ENCODE measurements at regions not wholly inside any gene's neighbourhood (a gene's known extent, or its start where the extent isn't known, plus 50 kb on each side); places are given as distances from the start of the nearest gene placed in this dataset.
"Not testable (repeated sequence)": the region's sequence is repeated elsewhere in the genome, so short reads cannot be mapped to it uniquely, and the experiment has no call there.

- DNase-seq = no peak
Measured at GRCh38 chr3:107208796-107209195, 168.4 kb upstream of the CCDC54 start.

GRCh38 chr3:107209302-107209990, 167.8 kb upstream of the CCDC54 start:
- DNase-seq = no peak

GRCh38 chr3:107211608-107212007, 165.6 kb upstream of the CCDC54 start:
- DNase-seq = no peak

GRCh38 chr3:107212618-107213017, 164.6 kb upstream of the CCDC54 start:
- DNase-seq = no peak

DNA sequence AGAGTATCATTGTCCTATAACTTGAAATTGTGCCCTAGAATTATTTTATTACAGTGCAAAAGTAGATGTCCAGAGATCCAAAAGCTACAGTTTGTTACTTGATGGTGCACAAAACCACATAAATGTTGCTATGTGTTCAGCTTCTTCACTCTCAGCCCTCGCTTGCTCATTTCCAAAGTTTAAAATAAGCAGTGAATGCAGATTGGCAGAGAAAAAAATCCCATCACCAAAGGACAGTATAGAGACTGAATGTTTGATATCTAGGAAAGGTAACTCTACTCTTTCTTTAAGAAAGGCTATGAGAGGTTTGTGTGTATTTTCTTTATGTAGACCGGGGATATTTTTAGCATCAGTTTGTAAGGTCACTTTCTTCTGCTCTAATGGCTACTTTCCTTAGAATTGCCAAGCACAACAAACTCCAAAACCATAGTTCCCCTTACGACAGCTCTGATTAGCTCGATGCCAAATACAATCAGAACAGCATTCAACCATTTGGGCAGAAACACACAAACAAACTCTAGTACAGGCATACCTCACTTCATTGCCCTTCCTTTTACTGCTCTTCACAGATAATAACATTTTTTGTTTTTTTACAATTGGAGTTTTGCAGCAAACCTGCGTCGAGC, 164.1 kb upstream of the CCDC54 start:
- DNase-seq = no peak

DNA sequence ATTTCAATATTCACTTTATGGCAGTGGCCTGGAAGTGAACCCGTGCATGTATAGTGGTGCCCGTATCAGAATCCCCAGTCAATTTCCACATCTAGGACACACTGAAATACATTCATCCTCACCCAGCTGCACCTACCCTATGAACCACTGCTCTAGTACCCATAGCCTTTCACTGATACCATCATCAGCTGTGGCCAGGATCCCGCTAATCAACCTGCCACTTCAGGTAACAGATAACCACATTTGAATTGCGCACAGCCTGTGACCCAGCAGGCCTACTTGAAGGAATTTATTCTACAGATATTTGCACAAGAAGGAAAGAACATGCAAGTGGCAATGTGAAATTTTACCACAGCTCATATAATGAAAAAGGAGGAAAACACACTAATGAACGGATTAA, 161.0 kb upstream of the CCDC54 start:
- no peak for DNase-seq

DNA sequence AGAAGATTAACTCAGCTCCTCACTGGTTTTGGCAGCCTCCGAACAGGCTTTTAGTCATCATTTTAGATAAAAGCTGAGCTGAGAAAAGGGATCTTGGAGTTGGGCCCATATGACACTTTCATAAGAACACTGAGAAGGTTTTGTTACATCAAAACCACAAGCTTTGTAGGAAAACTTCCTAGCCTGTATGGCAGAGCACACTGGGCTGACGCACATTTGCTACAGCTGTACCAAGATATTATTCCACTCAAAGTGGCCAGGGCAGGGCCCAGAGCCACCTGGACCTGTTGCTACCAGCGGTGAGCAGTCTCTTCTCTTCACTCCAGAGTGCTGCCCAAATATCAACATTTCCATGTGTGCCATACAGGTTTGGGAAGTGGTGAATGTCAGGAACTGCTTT, 160.5 kb upstream of the CCDC54 start:
- no peak for DNase-seq

DNA sequence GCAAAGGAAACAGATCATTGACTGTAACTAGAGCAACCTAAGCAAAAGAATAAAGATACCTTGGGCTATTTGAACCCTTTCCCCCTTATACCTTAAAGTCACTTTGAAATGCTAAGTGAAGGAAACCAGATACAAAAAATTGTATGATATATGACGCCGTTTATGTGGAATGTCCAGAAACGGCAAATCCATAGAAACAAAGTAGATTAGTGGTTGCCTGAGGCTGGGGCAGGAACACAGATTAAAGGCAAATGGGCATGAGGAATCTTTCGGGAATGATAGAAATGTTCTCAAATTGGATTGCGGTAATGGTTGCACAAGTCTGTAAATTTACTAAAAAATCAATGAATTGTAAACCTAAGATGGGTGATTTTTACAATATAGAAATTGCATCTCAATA, 160.1 kb upstream of the CCDC54 start:
- no peak for DNase-seq

DNA sequence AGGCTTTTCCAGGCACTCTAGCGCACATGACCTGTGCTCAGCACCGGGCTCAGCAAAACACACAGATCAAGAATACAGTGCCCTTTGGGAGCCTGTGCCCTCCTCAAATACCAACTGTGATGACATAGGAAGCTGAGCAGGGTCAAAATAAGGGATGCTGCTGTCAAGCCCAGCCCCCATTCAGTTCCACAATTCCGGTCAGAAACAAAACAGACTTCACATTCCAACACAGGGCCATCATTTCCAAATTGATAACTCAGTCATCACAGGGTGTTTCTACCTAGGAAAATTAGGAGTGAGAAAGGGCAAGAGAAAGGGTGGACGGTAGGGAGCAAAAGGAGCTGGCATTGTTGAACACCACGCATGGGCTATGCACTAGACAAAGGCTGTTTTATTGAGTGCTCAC, 158.4 kb upstream of the CCDC54 start:
- no peak for DNase-seq

GRCh38 chr3:107220538-107220937, 156.7 kb upstream of the CCDC54 start:
- no peak for DNase-seq

DNA sequence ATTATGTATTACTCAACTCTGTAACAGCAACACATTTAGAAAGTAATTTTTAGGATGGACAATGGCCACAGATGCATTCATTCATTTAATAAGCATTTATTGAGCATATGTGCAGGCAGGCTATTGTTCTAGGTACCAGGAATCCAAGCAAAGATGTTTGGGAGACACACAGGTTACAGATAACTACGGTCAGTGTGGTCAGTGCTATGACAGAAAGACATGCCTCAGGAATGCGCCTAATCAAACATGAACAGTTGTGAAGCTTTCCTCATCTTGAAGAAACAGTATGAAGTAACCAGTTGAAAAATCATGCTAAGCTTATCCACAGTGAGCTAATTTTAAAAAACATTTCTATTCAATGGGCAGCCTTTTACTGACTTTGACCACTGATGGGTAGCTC, 155.4 kb upstream of the CCDC54 start:
- DNase-seq = no peak

DNA sequence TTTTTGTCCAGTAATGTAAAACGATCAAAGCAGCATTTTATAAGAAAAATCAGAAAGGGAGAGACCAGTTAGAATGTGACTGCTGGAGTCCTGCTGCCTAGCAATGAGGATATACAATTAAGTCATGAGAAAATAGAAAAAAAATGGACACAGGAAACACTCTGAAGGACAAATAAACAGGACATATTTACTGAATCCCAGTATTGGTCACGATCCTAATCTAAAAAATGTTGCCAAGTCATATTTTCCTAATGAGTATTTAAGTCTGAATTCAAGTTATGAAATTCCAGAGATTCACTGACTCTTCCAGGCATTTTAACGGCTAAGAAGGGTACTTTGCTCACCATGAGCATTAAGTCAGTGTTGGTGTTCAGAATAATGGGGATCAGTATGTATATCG, 154.3 kb upstream of the CCDC54 start:
- DNase-seq = no peak

- no peak for DNase-seq
Measured at GRCh38 chr3:107224026-107224596, 153.1 kb upstream of the CCDC54 start.

- DNase-seq = no peak
Measured at GRCh38 chr3:107227091-107227490, 150.1 kb upstream of the CCDC54 start.

GRCh38 chr3:107233877-107234276, 143.4 kb upstream of the CCDC54 start:
- DNase-seq = not testable (repeated sequence)

DNA sequence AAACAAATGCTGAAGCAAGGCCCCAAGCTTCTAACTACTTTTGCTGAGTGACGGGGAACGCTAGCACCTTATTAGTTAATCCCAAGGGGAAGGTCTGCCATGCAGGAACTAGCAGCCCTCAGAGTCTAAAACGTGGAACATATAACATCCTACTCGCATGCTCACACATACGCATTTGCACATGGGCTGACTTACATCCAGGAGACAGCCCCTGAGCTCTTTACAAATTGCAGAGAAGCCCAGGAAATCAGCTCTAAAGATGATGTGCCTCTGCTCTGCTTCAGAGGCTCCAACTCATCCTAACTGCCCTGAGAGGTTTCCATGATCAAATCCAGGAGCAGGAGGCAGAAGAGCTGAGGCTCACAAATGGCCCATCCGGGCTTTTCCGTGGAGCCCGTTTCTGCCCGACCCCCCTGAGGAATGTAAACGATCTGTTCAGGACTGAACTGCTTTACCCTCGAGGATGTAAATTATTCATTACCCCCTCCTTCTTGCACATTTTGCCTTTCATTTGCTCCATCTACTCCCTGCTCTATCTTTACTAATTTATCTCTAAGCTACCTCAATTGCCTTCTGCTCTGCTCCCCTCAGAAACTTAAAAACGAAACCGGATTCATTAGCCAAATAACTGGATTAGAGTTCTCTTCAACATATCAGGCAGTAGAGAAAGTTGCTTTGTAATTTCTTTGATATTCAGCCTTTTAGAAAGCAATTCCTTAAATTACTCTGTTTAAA, 141.9 kb upstream of the CCDC54 start:
- no peak for DNase-seq

- DNase-seq = peak; percentile 11
Measured at GRCh38 chr3:107235928-107236315, 141.3 kb upstream of the CCDC54 start.

- no peak for DNase-seq
Measured at GRCh38 chr3:107236655-107237337, 140.4 kb upstream of the CCDC54 start.

DNA sequence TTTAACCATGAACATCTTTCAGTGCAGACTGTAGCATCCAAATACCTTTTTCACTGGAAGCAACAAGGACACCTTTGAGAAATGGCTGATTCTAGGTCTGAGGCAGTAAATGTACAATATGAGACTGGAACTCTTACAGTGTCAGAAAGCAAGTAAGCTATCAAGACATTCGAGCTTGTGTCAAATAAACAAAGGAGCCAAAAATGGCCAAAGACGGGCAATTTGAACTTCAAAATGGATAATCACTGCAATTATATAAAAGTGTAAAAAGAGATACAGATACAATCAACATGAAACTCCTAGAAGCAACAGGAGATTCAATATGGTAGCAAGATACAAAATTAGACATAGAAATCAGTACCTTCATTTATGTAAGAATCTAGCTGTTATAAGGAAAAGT, 138.5 kb upstream of the CCDC54 start:
- no peak for DNase-seq

DNA sequence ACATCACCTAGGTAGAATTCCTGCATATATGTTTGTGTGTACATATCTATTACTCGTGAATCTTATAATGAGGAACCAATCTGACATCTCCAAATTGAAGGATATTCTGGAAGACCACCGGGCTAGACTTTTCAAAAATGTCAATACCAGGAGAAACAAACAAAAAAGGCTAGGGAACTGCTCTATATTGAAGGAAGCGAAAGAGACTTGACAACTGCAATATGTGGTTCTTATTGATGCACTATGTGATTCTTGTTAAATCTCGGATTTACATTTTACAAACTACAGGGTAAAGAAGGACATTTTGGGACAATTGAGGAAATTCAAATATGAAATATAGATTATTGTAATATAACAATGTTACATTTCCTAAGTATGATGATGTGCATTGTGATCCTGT, 137.5 kb upstream of the CCDC54 start:
- DNase-seq = no peak

DNA sequence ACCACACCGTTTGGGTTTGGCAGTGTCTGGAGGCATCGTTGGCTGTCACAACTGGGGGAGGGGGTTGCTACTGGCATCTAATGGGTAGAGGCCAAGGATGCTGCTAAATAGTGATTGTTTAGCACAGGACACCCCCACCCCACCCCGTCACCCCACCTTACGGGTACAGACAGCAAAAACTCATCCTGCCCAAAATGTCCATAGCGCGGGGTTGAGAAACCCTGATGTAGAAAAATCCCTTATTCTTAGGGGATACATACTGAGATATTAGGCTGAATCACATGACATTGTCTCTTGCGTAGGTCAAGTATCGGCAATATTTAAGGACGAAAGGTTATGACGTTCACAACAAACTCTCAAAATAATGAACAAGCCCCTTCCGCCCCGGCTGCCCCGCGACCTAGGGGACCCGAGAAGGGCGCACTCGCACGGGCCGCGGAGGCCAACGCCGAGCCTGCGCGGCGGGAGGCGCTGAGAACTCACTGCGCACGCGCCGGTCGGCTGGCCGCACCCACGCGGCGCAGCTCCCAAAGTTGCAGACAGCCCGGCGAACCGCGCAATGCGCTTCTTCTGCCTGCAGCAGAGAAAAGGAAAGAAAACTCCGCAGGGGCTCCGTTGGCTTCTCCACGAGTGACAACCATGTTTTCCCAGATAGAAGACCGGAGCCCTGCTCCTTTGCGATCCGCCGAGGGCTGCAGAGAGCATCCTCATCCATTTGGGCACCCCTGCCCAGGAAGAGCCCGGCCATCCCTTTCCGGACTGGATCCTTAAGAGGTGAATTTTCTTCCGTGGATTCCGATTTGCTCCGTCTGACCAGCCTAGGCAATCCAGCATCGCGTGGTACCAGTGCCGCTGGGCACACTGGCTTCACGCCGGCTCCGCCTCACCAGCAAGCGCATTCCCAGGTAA, 136.8 kb upstream of the CCDC54 start:
- DNase-seq = peak; percentile 64

DNA sequence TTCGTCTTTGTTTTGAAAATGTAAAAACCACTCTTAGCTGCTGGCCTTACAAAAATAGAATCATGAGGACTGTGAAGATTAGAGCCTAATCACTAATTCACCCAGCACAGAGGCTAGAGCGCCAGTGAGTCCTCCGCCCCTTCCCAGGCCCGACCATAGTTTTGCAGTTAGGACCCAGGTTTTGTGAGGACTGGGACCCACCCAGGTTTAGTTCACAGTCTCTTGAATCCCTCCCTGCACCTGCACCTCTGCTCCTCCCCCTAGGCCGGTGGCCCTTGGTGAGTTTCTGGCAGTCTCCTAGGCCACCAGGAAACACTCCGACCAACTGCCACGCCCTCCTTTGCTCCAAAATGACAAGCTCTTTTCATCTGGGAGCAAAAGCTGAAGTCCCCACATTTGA, 136.0 kb upstream of the CCDC54 start:
- DNase-seq = no peak

Data from GOT3 (cell line).